GM19023 (cell line): ENCODE measurements at regions not wholly inside any gene's neighbourhood (a gene's known extent, or its start where the extent isn't known, plus 50 kb on each side); places are given as distances from the start of the nearest gene placed in this dataset.
A peak's percentile ranks its signal among the peaks of the same experiment; 100 is the strongest.

ENCODE experiments used
- ATAC-seq: cut with Tn5 transposase; IDR thresholded peaks from one replicate; pipeline ENCODE4 v1.9.1; 2021; ENCODE audit warnings: mild to moderate bottlenecking, moderate library complexity; ENCODE audit not compliant: unreplicated experiment

DNA sequence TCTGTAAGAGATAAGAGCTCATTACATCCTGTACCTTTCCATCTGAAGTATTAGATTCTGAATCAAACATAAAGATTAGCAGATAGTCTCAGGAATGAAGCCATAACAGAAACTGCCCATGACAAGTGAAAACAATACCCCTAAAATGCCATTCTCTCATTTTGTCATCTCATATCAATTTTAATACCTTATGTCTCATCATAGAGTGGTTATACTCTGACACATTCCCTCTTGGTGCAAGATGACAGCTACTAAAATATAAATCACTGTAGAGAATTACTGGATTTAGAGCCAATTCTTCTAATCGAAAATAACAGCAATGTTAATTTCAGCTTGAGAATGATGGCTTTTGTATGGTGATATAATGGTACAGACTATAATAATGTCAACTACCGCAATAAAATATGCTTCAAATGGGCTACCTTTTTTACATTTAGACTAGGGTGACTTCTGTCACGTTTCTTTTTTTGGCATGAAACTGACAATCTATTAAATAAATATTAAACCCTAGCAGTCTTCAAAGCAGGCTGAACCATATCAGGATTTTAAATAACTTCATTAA is 125.1 kb upstream of the ITGA4 start:
- no peak for ATAC-seq

DNA sequence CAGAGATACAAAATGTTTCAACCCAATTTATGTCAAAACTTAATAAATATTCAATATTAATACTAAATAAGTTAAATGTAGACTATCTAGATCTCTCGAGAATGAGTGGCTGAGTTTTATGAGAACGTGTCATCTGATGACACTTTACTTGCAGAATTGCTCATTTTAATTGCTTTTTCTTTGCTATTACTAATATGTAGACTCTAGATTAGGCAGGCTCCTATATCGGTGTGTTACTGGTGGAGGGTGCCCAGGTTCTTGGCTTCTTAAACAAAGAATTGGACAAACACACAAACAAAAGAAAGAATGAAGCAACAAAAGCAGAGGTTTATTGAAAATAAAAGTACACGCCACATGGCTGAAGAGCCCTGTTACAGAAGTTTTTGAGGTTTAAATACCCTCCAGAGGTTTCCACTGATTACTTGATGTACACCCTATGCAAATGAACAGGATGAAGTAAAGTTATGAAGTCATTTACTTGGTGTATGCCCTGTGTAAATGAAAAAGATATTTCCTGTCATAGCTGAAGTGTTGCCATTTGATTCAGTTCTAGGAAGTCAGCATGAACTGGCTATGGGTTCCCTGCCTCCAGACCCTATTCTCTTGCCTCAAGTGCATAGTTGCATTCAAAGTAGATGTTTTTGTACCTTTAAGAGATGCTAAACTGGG is 122.9 kb upstream of the ITGA4 start:
- no peak for ATAC-seq

DNA sequence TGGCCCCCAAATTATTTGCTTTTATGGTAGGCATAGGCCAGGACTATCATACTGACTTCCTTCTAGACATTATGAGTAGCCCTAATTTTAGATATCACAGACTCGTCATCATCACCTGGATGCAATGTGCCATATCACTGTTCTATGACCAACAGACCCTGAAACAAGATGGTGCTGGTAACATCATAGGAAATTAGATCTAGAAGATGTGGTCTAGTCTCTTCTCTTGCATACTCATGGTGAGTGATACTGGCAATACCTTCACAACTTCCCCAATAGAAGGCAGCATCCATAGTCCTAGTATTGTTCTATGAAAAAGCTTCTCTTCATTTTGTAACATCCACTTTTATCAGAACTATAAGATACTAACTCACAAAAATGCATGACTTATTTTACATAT is 116.3 kb upstream of the ITGA4 start:
- no peak for ATAC-seq

DNA sequence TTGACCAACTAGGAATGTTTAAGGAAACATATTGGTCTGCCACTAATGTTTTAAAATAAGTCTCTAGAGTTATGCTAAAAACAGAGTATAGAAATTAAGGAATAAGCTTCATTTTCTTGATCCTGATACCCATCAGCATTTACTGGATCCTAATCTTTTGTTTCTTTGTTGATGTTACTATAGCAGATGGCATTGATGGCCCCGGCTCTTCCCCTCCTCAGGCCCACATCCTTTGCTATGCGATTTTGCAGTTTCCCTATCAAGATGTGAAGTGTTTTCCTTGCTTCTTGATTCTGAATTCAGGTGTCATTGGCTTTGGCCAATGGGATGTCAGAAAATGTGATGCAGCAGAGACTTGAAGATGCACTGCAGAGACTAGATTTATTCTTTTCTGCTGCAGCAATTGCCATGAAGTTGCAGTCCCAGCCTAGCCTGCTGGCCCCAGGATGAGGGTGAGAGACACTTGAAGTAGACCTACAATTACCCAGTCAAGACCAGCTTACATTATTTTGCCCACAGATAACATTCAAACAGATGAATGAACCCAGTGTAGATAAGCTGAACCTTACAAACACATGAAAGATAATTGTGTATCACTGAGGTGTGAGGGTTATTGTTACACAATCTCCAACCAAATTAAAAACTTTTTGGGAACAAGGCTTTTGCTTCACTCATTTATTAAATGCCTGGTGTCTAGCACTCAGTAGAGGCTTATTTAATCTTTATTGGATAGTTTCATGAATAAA is 115.2 kb upstream of the ITGA4 start:
- ATAC-seq = no peak

DNA sequence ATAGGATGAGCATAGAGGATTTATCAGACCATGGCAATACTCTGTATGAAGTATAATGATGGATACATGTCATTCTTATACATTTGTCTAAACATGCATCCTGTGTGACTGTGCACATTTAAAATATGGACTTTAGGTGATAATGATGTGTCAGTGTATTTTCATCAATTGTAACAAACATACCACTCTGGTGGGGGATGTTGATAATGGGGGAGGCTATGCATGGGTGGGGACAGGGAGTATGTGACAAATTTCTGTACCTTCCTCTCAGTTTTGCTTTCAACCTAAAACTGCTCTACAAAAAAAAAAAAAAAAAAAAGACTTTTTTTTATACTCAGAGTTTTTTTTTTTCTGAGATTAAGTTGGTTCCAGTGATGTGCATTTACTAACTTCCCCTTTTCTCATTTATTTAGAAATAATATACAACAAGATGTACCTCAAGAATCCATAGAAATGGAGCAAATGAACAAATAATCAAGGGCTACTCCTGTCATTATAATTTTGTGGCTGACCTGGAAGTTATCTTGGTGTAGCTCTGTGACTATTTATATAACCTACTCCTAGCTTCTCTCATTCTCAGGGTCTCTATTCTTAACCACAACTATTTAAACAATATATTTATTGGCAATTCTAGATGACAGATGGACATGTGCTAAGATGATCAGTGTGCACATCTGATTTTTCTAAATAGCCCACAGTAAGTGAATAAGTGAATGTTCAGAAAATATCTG is 108.9 kb upstream of the ITGA4 start:
- ATAC-seq = peak; percentile 90

DNA sequence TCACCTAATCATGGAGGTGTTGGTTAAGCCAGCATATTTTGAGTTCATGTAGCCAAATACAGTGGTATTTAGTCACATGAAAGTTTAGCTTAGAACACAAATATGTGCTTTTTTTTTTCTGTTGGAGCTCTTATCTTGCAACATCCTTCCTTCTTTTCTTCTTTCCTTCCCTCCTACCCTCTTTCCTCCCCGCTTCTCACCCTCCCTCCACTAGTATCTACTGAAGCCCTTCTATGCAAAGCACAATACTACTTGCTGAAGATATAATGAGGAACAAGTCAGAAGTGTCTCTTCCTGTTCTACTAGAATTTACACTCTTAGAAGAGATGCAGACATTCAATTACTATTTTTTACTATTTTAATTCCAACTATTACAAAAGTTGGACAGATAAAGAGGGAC is 105.0 kb upstream of the ITGA4 start:
- ATAC-seq = no peak

DNA sequence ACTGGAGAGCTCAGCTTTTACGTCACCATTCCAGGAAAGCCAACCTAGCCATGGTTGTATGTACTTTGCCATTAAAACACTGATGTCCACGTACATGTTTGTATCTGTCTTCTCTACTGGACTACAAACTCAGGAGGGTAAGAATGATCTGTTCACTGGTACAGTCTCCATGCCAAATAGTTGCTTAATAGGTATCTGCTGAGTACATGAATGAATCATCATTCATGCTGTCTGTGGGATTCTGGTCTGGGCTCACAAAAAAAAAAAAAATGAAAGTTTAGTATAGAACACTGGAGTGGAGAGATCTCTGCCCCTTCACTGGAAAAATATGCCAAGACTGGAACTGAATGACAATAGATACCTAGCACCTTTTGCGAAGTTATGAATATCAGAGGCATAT is 102.6 kb upstream of the ITGA4 start:
- no peak for ATAC-seq

DNA sequence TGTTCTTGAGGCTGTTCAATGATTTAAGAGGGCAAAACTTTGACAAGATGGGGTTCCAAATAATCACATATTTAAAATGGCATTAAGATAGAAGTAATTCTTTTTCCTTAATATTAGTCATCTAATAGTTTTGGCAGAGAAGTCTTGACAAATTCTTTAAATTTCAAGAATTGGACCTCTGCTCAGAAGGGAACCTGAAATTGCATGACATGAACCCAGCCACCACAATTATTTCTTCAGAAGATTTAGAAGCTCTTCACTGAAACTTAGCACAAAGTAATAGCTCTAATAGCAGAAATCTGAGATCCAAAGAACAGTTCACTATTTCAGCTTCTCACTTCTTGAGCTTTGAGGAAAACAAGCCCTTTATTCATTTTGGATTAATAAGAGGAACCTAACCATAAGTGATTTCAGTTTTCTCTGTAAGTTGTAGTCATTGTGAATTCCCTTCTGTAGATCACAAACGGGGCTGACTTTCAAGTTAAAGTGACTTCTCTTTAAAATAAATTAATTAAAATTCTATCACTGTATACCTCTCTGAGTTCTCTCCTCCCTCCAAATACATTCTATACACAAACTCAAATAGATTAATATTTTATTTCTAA is 100.6 kb upstream of the ITGA4 start:
- ATAC-seq = no peak

DNA sequence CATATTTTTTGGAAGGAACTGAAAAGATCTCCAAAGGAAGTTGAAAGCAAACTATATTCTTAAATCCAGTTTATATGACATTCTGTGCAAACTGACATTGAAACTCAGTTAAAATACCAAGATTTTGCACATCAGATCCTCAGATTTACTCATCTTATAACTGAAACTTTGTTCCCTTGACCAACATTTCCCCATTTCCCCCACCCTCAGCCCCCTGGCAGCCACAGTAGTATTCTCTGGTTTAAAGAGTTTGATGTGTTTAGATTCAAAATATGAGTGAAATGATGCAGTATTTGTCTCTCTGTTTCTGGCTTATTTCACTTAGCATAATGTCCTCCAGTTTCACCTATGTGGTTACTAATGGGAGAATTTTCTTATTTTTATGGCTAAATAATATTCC is 99.2 kb upstream of the ITGA4 start:
- ATAC-seq = no peak

DNA sequence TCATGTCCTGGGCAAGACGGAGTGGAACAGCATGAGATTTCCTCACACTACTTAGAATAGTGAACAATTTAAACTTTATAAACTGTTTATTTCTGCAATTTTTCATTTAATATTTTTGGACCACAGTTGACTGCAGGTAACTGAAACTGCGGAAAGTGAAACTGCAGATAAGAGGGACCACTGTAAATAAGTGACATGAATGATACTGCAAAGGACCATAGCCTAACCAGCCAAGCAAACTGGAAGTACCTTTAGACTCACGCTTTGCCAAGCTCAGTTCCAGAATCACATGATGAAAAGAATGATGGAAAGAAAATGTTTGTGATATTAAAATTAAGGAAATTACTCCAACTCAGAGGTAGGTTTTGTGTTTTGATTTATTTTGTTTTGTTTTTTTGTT is 94.6 kb upstream of the ITGA4 start:
- no peak for ATAC-seq

DNA sequence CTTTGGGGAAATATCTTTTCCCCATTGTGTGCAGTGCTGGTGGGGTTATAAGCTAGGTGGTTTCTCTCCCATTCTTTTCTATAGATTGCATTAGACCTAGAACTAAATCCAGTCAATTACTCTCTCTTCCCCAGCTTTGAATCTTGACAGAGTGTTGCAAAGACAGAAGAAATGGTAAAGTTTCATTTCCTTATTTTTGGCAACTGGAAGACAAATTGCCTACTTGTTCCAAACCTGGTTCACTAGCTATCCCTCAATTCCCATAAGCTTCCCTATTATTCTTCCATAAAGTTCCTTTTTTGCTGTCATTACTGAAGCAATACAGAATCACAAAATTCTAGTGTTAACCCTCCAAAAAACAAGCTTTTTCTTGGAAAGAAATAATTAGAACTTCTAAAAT is 94.0 kb upstream of the ITGA4 start:
- no peak for ATAC-seq

DNA sequence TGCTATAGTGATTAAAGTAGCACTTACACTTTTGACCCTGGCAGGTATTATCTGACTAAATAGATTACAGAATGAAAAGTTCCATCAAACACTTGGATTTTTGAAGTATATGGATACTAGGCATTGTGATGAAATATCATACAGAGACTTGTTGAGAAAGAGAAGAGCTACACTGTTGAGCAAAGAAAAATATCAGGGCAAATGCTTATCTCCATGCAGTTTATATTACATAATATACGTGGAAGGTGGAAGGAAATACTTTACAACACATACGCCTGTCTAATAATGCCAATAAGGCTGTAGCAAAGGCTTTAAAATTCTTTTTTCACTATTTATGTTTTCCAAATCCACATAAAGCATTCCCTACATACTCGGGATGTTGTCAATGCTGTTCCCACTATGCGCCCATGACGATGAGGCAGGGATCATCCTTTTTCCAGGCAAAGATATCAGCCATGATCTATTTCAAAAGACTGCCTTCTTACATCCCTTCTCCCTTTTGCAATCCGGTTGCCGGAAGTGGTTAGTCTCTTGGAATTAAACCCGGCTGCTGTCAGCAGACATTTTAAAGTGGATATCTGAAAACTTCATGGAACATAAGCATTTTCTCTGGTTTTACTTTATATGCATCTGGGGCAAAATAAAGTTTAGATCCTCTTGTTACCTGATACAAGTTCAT is 92.6 kb upstream of the ITGA4 start:
- no peak for ATAC-seq

DNA sequence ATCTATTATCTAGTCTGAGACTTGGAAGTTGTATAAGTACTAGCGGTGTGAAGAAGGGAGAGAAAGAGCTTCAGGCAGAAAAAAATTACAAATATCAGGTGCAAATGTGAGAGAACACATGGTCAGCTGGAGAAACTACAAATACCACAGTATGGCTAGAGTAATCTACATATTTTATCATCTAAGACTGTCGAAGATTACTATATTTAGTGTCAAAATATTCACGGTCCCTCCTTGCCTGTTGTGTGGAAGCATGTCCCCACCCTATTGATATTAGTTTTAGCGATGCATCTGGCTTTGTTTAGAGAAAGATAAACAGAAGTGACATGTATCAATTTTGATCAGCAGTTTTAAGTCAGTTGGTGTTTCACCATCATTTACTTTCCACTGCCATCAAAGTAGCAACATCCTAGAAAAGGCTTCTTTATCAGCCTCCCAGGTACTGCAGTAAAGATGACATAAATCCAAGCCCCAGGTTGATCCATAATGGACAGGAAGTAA is 90.5 kb upstream of the ITGA4 start:
- no peak for ATAC-seq

DNA sequence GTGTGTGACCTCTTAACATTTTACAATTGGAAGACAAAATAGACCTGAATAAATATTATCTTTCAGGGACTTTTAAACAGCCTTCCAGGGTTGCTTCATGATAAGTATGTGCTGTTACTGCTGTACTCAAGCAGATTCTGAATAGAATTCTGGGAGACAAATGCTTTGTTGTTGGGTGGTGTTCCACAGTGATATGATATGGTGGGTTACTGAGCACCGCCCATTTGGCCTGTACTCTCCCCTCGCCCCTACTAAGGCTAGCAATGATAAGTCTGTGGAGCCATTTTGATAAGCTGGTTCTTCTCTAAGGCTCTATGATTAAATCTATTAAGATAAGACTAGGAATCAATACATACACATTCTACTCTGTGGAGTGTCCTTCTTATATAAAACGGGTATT is 89.8 kb upstream of the ITGA4 start:
- ATAC-seq = no peak

DNA sequence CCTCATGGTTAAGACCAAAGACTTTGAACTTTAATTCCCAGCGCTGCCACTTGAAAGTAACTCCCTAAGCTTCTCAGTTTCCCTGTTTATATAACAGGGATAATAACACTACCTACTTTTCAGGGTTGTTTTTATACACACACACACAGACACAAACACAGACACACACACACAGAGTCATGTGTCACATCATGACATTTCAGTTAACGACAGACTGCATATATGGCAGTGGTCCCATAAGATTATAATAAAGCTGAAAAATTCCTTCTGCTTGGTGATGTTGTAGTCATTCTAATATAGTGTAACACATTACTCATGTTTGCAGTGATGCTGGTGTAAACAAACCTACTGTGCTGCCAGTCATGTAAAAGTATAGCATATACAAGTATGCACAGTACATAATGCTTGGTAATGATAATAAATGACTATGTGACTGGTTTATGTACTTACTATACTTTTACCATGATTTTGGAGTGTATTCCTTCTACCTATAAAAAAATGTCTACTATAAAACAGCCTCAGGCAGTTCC is 89.2 kb upstream of the ITGA4 start:
- no peak for ATAC-seq

DNA sequence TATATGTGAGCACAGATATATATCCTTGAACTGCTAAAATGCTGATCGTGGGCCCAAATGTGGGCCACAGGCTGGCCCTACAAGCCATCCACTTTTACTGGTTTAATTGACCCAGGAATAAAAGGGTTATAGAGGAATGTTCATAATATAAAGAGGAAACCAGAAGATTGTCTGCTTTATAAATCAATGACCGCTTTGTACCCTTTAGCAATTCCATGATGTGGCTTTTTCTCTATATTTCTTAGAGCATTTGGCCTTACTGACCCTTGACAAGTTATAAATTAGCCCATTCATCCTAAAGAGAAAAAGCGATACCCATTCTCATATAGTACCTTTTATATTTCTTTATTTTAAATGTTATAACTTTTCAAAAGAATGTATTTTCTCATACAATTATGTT is 87.1 kb upstream of the ITGA4 start:
- ATAC-seq = no peak

DNA sequence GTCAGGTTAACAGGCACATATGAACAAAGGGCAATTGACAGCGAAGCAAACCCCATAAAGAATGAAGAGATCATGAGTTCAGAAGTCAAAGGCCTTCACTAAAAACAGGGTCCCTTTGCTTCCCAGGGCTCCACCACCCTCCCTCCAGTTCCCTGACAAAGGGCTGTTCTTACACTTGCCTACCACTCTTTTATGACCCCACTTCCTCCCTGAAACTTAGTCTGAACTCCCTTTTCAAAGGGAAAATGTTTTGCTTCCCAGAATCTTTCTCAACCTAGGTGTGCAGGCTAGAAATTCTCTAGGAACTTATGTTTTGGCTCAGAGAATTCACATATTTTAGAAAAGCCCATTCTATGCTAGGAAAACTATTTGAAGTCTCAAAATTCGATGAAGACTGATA is 86.0 kb upstream of the ITGA4 start:
- ATAC-seq = no peak

DNA sequence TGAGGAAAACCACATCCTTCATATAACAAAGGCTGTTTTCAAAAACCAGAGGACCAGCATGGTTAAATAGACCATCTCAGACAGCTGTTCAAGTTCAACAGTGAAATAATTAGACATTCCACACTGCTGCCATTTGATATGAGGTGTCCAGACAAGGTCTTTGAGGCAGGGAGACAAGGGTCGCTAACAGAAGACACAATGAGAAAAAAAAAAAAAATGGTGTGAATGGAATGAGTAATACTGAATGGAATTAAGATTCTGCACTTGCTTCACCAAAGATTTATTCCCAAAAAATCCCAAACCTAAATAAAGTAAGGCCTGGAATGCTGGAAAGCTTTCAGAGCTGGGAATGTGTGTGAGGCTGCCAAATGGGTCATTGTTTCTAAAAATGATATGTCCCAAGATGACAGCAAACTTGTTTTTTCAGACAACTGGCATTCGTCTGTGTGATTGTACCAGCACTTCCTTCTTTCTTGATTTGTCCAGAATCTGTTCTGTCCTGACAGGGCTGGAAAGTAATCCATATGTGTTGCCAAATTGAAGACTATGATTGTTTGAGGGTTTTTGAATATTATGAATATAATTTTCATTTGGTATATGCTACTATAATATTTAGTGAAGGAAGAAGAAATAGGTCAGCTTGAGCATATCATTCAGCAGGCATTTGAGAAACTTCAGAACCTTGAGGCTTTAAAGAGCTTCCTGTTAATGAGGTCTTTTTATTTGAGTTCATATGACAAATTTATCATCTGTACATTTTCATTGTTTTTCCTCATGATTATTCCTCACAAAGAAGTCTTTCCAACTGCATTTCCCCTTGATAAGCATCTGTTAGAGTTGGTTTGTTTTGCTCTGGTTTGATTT is 85.2 kb upstream of the ITGA4 start:
- no peak for ATAC-seq

DNA sequence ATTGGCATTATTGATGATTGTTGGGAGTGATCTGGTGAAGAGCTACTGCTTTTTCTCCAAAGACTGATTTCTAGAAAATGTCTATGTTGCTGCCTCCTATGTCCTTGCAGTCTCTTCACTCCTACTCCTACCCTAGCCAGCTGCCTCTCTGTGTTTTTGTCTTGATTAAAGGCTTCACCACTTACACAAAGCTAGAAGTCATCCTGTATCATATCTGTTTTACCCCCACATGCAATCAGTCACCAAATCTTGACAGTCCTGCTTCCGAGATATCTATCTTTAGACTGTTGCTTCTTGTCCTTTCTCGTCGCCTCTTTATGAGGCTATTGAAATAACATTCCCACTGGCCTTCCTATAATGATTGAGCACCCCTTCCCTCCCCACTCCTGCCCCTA is 84.5 kb upstream of the ITGA4 start:
- ATAC-seq = no peak
